Mucosa of rectum (tissue), 2 donors: ENCODE measurements at regions not wholly inside any gene's neighbourhood (a gene's known extent, or its start where the extent isn't known, plus 50 kb on each side); places are given as distances from the start of the nearest gene placed in this dataset.

ENCODE experiments used
- H3K27ac ChIP-seq, 2 donors: one replicate each; pipeline ENCODE4 v1.7.0; 2013; ENCODE audit warnings: inconsistent platforms in 2 of 2, low read depth in 2 of 2, low read length in 2 of 2
- H3K27me3 ChIP-seq, 2 donors: one replicate each; pipeline ENCODE4 v1.7.0; 2013; ENCODE audit warnings: low read length in 2 of 2; ENCODE audit not compliant: control insufficient read depth in 2 of 2, insufficient read depth in 2 of 2
- H3K36me3 ChIP-seq, 2 donors: one replicate each; pipeline ENCODE4 v1.7.0; 2013; ENCODE audit warnings: low read length in 2 of 2; ENCODE audit not compliant: control insufficient read depth in 2 of 2, insufficient read depth in 2 of 2
- H3K4me1 ChIP-seq, 2 donors: one replicate each; pipeline ENCODE4 v1.7.0; 2013; ENCODE audit warnings: low read length in 2 of 2, mild to moderate bottlenecking in 1 of 2; ENCODE audit not compliant: control insufficient read depth in 2 of 2, insufficient read depth in 2 of 2
- H3K4me3 ChIP-seq, 2 donors: one replicate each; pipeline ENCODE4 v1.7.0; 2013; ENCODE audit warnings: low read length in 2 of 2
- H3K9ac ChIP-seq, 2 donors: one replicate each; pipeline ENCODE4 v1.7.0; 2013; ENCODE audit warnings: low read length in 2 of 2, low read depth in 1 of 2, mild to moderate bottlenecking in 1 of 2
- H3K9me3 ChIP-seq, 2 donors: one replicate each; pipeline ENCODE4 v1.7.0; 2013; ENCODE audit warnings: low read length in 2 of 2; ENCODE audit not compliant: control insufficient read depth in 2 of 2
- donor health status: healthy.
- donor health status: Normal muscosa, but diverticular disease.

GRCh38 chr3:135759651-135760050, 205.9 kb upstream of the PPP2R3A start:
- no peaks in the 10 kb centered on the region for H3K36me3 ChIP-seq
- no peaks in the 10 kb centered on the region for H3K9me3 ChIP-seq
- no peak overlapping the region for H3K4me3 ChIP-seq
- H3K27me3 ChIP-seq: no peaks in the 10 kb centered on the region
- no peaks in the 10 kb centered on the region for H3K4me1 ChIP-seq
- no peak overlapping the region for H3K9ac ChIP-seq
- H3K27ac ChIP-seq: no peak overlapping the region

- no peaks in the 10 kb centered on the region for H3K36me3 ChIP-seq
- no peak overlapping the region for H3K27ac ChIP-seq
- no peaks in the 10 kb centered on the region for H3K9me3 ChIP-seq
- H3K27me3 ChIP-seq: no peaks in the 10 kb centered on the region
- H3K4me3 ChIP-seq: no peak overlapping the region
- H3K9ac ChIP-seq: no peak overlapping the region
- H3K4me1 ChIP-seq: no peaks in the 10 kb centered on the region
Observed at GRCh38 chr3:135760581-135760980, 204.9 kb upstream of the PPP2R3A start.

GRCh38 chr3:135762188-135762856, 203.2 kb upstream of the PPP2R3A start:
- no peak overlapping the region for H3K4me3 ChIP-seq
- H3K36me3 ChIP-seq: no peaks in the 10 kb centered on the region
- H3K27ac ChIP-seq: no peak overlapping the region
- H3K4me1 ChIP-seq: no peaks in the 10 kb centered on the region
- no peaks in the 10 kb centered on the region for H3K27me3 ChIP-seq
- no peaks in the 10 kb centered on the region for H3K9me3 ChIP-seq
- H3K9ac ChIP-seq: no peak overlapping the region

- peaks cover 0 to 2% of the 10 kb centered on the region in 2 donors for H3K27me3 ChIP-seq
- H3K4me3 ChIP-seq: no peak overlapping the region
- H3K36me3 ChIP-seq: no peaks in the 10 kb centered on the region
- no peak overlapping the region for H3K9ac ChIP-seq
- H3K9me3 ChIP-seq: no peaks in the 10 kb centered on the region
- no peak overlapping the region for H3K27ac ChIP-seq
- H3K4me1 ChIP-seq: no peaks in the 10 kb centered on the region
Observed at GRCh38 chr3:135766115-135766514, 199.4 kb upstream of the PPP2R3A start.

- no peaks in the 10 kb centered on the region for H3K4me1 ChIP-seq
Observed at GRCh38 chr3:135771760-135772159, 193.8 kb upstream of the PPP2R3A start.

GRCh38 chr3:135779024-135779423, 186.5 kb upstream of the PPP2R3A start:
- Histone ChIP-seq H3K9me3 (no peaks in the 10 kb centered on the region), H3K27me3 (no peaks in the 10 kb centered on the region), H3K9ac (no peak overlapping the region), H3K27ac (no peak overlapping the region), H3K4me3 (no peak overlapping the region), H3K4me1 (no peaks in the 10 kb centered on the region), H3K36me3 (no peaks in the 10 kb centered on the region)

More at GRCh38 chr3:135771760-135772159, 193.8 kb upstream of the PPP2R3A start:
- peaks cover 0 to 2% of the 10 kb centered on the region in 2 donors for H3K27me3 ChIP-seq
- no peak overlapping the region for H3K4me3 ChIP-seq
- H3K27ac ChIP-seq: no peak overlapping the region
- no peaks in the 10 kb centered on the region for H3K36me3 ChIP-seq
- H3K9ac ChIP-seq: no peak overlapping the region
- H3K9me3 ChIP-seq: no peaks in the 10 kb centered on the region

GRCh38 chr3:135779590-135780235, 185.8 kb upstream of the PPP2R3A start:
- Histone ChIP-seq H3K9me3 (no peaks in the 10 kb centered on the region), H3K9ac (no peak overlapping the region), H3K4me3 (no peak overlapping the region), H3K27ac (no peak overlapping the region), H3K27me3 (no peaks in the 10 kb centered on the region), H3K36me3 (no peaks in the 10 kb centered on the region), H3K4me1 (no peaks in the 10 kb centered on the region)

GRCh38 chr3:135781026-135781815, 184.3 kb upstream of the PPP2R3A start:
- H3K27me3 ChIP-seq: no peaks in the 10 kb centered on the region
- H3K4me3 ChIP-seq: no peak overlapping the region
- H3K9me3 ChIP-seq: no peaks in the 10 kb centered on the region
- no peak overlapping the region for H3K9ac ChIP-seq
- H3K27ac ChIP-seq: no peak overlapping the region
- H3K4me1 ChIP-seq: no peaks in the 10 kb centered on the region
- H3K36me3 ChIP-seq: no peaks in the 10 kb centered on the region

GRCh38 chr3:135784557-135784956, 181.0 kb upstream of the PPP2R3A start:
- no peak overlapping the region for H3K4me3 ChIP-seq
- peaks cover 0 to 6% of the 10 kb centered on the region in 2 donors for H3K4me1 ChIP-seq

GRCh38 chr3:135788146-135788545, 177.4 kb upstream of the PPP2R3A start:
- no peaks in the 10 kb centered on the region for H3K27me3 ChIP-seq

More at GRCh38 chr3:135784557-135784956, 181.0 kb upstream of the PPP2R3A start:
- Histone ChIP-seq H3K27me3 (no peaks in the 10 kb centered on the region), H3K9ac (no peak overlapping the region), H3K36me3 (no peaks in the 10 kb centered on the region), H3K9me3 (no peaks in the 10 kb centered on the region), H3K27ac (no peak overlapping the region)

More at GRCh38 chr3:135788146-135788545, 177.4 kb upstream of the PPP2R3A start:
- no peaks in the 10 kb centered on the region for H3K36me3 ChIP-seq
- H3K27ac ChIP-seq: no peak overlapping the region
- H3K4me1 ChIP-seq: peaks cover 0 to 6% of the 10 kb centered on the region in 2 donors
- H3K4me3 ChIP-seq: no peak overlapping the region
- no peaks in the 10 kb centered on the region for H3K9me3 ChIP-seq
- no peak overlapping the region for H3K9ac ChIP-seq
